ENCODE measurements at regions not wholly inside any gene's neighbourhood (a gene's known extent, or its start where the extent isn't known, plus 50 kb on each side); places are given as distances from the start of the nearest gene placed in this dataset.

- TF ChIP-seq CTCF (IDR thresholded peaks at IDR 0.05; ENCODE audit: insufficient read depth, low read length, poor library complexity, severe bottlenecking), result no peak
- TF ChIP-seq EZH2phosphoT487 (conservative IDR thresholded peaks at IDR 0.05; ENCODE audit: low read length), result no peak
These were observed 697.0 kb downstream of the SORCS1 start for GRCh38 chr10:106467506-106467905.
